ENCODE measurements at regions not wholly inside any gene's neighbourhood (a gene's known extent, or its start where the extent isn't known, plus 50 kb on each side); places are given as distances from the start of the nearest gene placed in this dataset.

DNA sequence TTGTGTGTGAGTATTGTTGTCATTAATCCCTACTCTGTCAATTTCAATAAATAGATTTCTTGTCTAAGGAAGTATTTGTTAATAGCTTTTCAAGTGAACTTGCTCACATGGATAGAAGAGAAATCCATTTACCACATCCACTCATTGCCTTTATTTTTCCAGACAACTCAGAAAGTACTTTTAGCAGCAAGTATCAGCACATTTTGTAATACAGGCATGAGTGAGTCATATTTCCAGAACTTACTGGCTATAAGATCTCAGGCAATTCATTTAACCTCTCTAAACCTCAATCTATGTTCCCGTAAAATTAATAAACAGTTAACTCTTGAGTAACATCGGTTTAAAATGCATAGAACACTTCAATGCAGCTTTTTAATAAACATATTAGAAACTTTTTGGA, 317.9 kb upstream of the PCDH7 start:
- TF ChIP-seq CTCF (IDR thresholded peaks at IDR 0.05 in 4 of 5, conservative IDR thresholded peaks at IDR 0.05 in 1 of 5): no peak
- TF ChIP-seq POLR2A (IDR thresholded peaks at IDR 0.05): no peak
